GM23338 (cell line): ENCODE measurements at regions not wholly inside any gene's neighbourhood (a gene's known extent, or its start where the extent isn't known, plus 50 kb on each side); places are given as distances from the start of the nearest gene placed in this dataset.

Source experiments
- ATAC-seq: fragments of 200-7000 bp; cut with Tn5 transposase; 3 replicates; pipeline ENCODE4 v1.9.1; 2020
- DNase-seq: peaks from one replicate; pipeline ENCODE4 v3.0.0-alpha.2; 2015; ENCODE audit warnings: low spot score
- H2AFZ ChIP-seq: fragments of 200-600 bp; sonication (generic); 2 replicates; pipeline ENCODE4 v1.8.0; 2016; ENCODE audit warnings: antibody characterized with exemption, mild to moderate bottlenecking, moderate library complexity
- H3F3A ChIP-seq: fragments of 200-600 bp; sonication (generic); replicated peaks from 2 replicates; pipeline ENCODE4 v1.8.0; 2017; ENCODE audit warnings: antibody characterized with exemption, mixed run types, low read depth
- H3K27ac ChIP-seq: fragments of 200-600 bp; sonication (generic); 2 replicates; pipeline ENCODE4 v1.6.1; 2016; ENCODE audit warnings: low read depth
- H3K27me3 ChIP-seq: fragments of 200-600 bp; sonication (generic); 2 replicates; pipeline ENCODE4 v1.8.0; 2016; ENCODE audit warnings: mild to moderate bottlenecking, mixed run types, moderate library complexity; ENCODE audit not compliant: insufficient read depth
- H3K36me3 ChIP-seq: fragments of 200-600 bp; sonication (generic); 2 replicates; pipeline ENCODE4 v1.8.0; 2016; ENCODE audit warnings: mild to moderate bottlenecking; ENCODE audit not compliant: insufficient read depth
- H3K4me1 ChIP-seq: fragments of 200-600 bp; sonication (generic); 2 replicates; pipeline ENCODE4 v1.8.0; 2016; ENCODE audit warnings: mild to moderate bottlenecking, moderate library complexity; ENCODE audit not compliant: insufficient read depth
- H3K4me2 ChIP-seq: fragments of 200-600 bp; sonication (generic); 2 replicates; pipeline ENCODE4 v1.7.1; 2017; ENCODE audit warnings: mixed run types
- H3K4me3 ChIP-seq: fragments of 200-600 bp; sonication (generic); 2 replicates; pipeline ENCODE4 v1.6.1; 2016; ENCODE audit warnings: mixed run types
- H3K79me2 ChIP-seq: fragments of 200-600 bp; sonication (generic); replicated peaks from 2 replicates; pipeline ENCODE4 v1.8.0; 2017; ENCODE audit warnings: mild to moderate bottlenecking; ENCODE audit not compliant: insufficient read depth
- H3K9me2 ChIP-seq: fragments of 200-600 bp; sonication (generic); 2 replicates; pipeline ENCODE4 v1.8.0; 2017; ENCODE audit not compliant: insufficient read depth
- H4K20me1 ChIP-seq: fragments of 200-600 bp; sonication (generic); replicated peaks from 2 replicates; pipeline ENCODE4 v1.8.0; 2017; ENCODE audit warnings: mild to moderate bottlenecking; ENCODE audit not compliant: insufficient read depth
- H3K27ac Mint-ChIP-seq: 2 replicates; pipeline ENCODE4 v1.8.0; 2020; ENCODE audit warnings: inconsistent platforms, mild to moderate bottlenecking, moderate library complexity, mixed read lengths
- H3K27me3 Mint-ChIP-seq: 3 replicates; pipeline ENCODE4 v1.8.0; 2022; ENCODE audit warnings: low read depth, mild to moderate bottlenecking, moderate library complexity, mixed read lengths, inconsistent platforms; ENCODE audit not compliant: insufficient read depth, poor library complexity
- H3K36me3 Mint-ChIP-seq: 3 replicates; pipeline ENCODE4 v1.8.0; 2021; ENCODE audit warnings: low read depth, mild to moderate bottlenecking, inconsistent platforms, moderate library complexity, mixed read lengths
- H3K4me1 Mint-ChIP-seq: 3 replicates; pipeline ENCODE4 v1.8.0; 2020; ENCODE audit warnings: mild to moderate bottlenecking, inconsistent platforms, mixed read lengths
- H3K4me3 Mint-ChIP-seq: 3 replicates; pipeline ENCODE4 v1.8.0; 2021; ENCODE audit warnings: moderate library complexity, mild to moderate bottlenecking, inconsistent platforms, mixed read lengths
- H3K9me3 Mint-ChIP-seq: 3 replicates; pipeline ENCODE4 v1.8.0; 2020; ENCODE audit warnings: moderate library complexity, mild to moderate bottlenecking, inconsistent platforms, mixed read lengths
- EZH2phosphoT487 ChIP-seq: fragments of 200-600 bp; sonication (generic); IDR thresholded peaks from one replicate; pipeline ENCODE4 v1.8.1; 2018; ENCODE audit warnings: antibody characterized with exemption; ENCODE audit not compliant: unreplicated experiment
- REST ChIP-seq: IDR thresholded peaks from one replicate; pipeline ENCODE4 v1.6.1; 2018; ENCODE audit warnings: antibody characterized with exemption; ENCODE audit not compliant: unreplicated experiment
- ZNF114 ChIP-seq: fragments of 250-450 bp; sonication (Bioruptor Pico); IDR thresholded peaks from 2 replicates; pipeline ENCODE4 v1.5.0; 2020; ENCODE audit warnings: mild to moderate bottlenecking, moderate library complexity
- TF ChIP-seq, protein P1 (sequence below), 2 experiments: fragments of 200-600 bp in 1 of 2; sonication (generic) in 1 of 2; conservative IDR thresholded peaks; 2 replicates each; pipeline versions ENCODE4 v1.5.1 to v1.6.1; 2016 to 2017; ENCODE audit warnings: antibody characterized with exemption in 2 of 2, low read depth in 2 of 2, mild to moderate bottlenecking in 2 of 2, moderate library complexity in 1 of 2
- TF ChIP-seq, protein P2 (sequence below): fragments of 250-450 bp; sonication (Bioruptor Pico); IDR thresholded peaks from 2 replicates; pipeline ENCODE4 v1.5.0; 2020; ENCODE audit warnings: mild to moderate bottlenecking, moderate library complexity

DNA sequence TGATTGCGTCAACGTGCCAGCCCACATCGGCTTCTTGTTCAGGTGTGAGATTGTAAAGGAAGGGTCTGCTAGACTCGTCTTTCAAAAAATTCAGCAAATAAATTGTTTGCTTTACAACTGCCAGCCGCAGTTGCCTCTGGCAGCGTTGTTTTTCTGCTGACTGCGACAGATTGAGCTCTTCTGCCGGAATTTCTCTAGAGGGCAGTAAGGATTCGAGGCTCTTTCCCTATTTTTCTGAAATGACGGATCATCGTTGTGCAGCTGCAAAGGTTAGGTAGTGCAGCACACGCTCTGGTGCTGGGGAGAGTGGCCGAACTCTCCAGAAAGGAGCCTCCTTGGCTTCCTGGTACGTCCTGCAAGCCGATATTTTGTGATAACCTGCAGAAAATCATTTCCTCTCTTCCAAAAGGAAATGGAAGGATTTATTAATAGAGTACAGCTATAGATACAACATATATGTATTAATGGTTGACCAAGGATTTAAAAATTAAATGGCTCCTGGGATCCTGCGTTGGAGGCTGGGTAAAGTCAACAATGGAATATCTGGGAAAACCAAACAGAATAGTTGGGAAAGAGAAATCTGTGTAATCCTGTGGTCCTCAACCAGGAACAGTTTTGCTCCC is 121.9 kb upstream of the ZFP64 start:
- H3K36me3 ChIP-seq = no peaks in the 10 kb centered on the region
- peaks cover 34% of the 10 kb centered on the region for H3K4me1 Mint-ChIP-seq
- peak; percentile 79 for DNase-seq
- H3K4me3 ChIP-seq = no peak overlapping the region
- H3K27ac Mint-ChIP-seq = no peak overlapping the region
- peaks cover 14% of the 10 kb centered on the region for H3K27me3 ChIP-seq
- no peaks in the 10 kb centered on the region for H3K9me2 ChIP-seq
- H3K79me2 ChIP-seq = no peaks in the 10 kb centered on the region
- peak; percentile 83 for ATAC-seq
- H2AFZ ChIP-seq = peak overlapping the region; percentile 45; the same call in 1 of the 2 replicates
- no peak for TF ChIP-seq ZNF114 (CRISPR knock-in tag)
- TF ChIP-seq, protein P1, sequence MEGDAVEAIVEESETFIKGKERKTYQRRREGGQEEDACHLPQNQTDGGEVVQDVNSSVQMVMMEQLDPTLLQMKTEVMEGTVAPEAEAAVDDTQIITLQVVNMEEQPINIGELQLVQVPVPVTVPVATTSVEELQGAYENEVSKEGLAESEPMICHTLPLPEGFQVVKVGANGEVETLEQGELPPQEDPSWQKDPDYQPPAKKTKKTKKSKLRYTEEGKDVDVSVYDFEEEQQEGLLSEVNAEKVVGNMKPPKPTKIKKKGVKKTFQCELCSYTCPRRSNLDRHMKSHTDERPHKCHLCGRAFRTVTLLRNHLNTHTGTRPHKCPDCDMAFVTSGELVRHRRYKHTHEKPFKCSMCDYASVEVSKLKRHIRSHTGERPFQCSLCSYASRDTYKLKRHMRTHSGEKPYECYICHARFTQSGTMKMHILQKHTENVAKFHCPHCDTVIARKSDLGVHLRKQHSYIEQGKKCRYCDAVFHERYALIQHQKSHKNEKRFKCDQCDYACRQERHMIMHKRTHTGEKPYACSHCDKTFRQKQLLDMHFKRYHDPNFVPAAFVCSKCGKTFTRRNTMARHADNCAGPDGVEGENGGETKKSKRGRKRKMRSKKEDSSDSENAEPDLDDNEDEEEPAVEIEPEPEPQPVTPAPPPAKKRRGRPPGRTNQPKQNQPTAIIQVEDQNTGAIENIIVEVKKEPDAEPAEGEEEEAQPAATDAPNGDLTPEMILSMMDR (conservative IDR thresholded peaks at IDR 0.05; ENCODE audit: low read depth in 2 of 2) = peak; percentile 54 to 63
- no peaks in the 10 kb centered on the region for H4K20me1 ChIP-seq
- H3K27ac ChIP-seq = no peak overlapping the region
- no peak overlapping the region for H3K4me3 Mint-ChIP-seq
- no peaks in the 10 kb centered on the region for H3F3A ChIP-seq
- H3K36me3 Mint-ChIP-seq = no peaks in the 10 kb centered on the region
- H3K9me3 Mint-ChIP-seq = no peaks in the 10 kb centered on the region; the same call in 2 of the 3 replicates
- H3K4me1 ChIP-seq = peaks cover 33% of the 10 kb centered on the region
- H3K27me3 Mint-ChIP-seq = peaks cover 12% of the 10 kb centered on the region
- no peak overlapping the region for H3K4me2 ChIP-seq

GRCh38 chr20:52312132-52312729 is 120.7 kb upstream of the ZFP64 start:
- Histone ChIP-seq H3K27me3 (peaks cover 14% of the 10 kb centered on the region), H2AFZ (no peak overlapping the region), H3K4me3 (no peak overlapping the region), H3K27ac (no peak overlapping the region), H3K4me1 (peaks cover 33% of the 10 kb centered on the region), H3K36me3 (no peaks in the 10 kb centered on the region), H3K79me2 (no peaks in the 10 kb centered on the region), H3K4me2 (no peak overlapping the region), H4K20me1 (no peaks in the 10 kb centered on the region), H3F3A (no peaks in the 10 kb centered on the region), H3K9me2 (no peaks in the 10 kb centered on the region)
- Mint-ChIP-seq H3K4me3 (no peak overlapping the region), H3K36me3 (no peaks in the 10 kb centered on the region), H3K4me1 (peaks cover 37% of the 10 kb centered on the region), H3K27me3 (peaks cover 9% of the 10 kb centered on the region), H3K27ac (no peak overlapping the region), H3K9me3 (no peaks in the 10 kb centered on the region)
- ATAC-seq = peak; percentile 56
- peak; percentile 80 for DNase-seq
- no peak for TF ChIP-seq ZNF114 (CRISPR knock-in tag)
- TF ChIP-seq REST = no peak
- TF ChIP-seq EZH2phosphoT487 = no peak
- TF ChIP-seq, protein P1 (conservative IDR thresholded peaks at IDR 0.05; ENCODE audit: low read depth in 2 of 2) = peak; percentile 73 to 91
- TF ChIP-seq, protein P2, sequence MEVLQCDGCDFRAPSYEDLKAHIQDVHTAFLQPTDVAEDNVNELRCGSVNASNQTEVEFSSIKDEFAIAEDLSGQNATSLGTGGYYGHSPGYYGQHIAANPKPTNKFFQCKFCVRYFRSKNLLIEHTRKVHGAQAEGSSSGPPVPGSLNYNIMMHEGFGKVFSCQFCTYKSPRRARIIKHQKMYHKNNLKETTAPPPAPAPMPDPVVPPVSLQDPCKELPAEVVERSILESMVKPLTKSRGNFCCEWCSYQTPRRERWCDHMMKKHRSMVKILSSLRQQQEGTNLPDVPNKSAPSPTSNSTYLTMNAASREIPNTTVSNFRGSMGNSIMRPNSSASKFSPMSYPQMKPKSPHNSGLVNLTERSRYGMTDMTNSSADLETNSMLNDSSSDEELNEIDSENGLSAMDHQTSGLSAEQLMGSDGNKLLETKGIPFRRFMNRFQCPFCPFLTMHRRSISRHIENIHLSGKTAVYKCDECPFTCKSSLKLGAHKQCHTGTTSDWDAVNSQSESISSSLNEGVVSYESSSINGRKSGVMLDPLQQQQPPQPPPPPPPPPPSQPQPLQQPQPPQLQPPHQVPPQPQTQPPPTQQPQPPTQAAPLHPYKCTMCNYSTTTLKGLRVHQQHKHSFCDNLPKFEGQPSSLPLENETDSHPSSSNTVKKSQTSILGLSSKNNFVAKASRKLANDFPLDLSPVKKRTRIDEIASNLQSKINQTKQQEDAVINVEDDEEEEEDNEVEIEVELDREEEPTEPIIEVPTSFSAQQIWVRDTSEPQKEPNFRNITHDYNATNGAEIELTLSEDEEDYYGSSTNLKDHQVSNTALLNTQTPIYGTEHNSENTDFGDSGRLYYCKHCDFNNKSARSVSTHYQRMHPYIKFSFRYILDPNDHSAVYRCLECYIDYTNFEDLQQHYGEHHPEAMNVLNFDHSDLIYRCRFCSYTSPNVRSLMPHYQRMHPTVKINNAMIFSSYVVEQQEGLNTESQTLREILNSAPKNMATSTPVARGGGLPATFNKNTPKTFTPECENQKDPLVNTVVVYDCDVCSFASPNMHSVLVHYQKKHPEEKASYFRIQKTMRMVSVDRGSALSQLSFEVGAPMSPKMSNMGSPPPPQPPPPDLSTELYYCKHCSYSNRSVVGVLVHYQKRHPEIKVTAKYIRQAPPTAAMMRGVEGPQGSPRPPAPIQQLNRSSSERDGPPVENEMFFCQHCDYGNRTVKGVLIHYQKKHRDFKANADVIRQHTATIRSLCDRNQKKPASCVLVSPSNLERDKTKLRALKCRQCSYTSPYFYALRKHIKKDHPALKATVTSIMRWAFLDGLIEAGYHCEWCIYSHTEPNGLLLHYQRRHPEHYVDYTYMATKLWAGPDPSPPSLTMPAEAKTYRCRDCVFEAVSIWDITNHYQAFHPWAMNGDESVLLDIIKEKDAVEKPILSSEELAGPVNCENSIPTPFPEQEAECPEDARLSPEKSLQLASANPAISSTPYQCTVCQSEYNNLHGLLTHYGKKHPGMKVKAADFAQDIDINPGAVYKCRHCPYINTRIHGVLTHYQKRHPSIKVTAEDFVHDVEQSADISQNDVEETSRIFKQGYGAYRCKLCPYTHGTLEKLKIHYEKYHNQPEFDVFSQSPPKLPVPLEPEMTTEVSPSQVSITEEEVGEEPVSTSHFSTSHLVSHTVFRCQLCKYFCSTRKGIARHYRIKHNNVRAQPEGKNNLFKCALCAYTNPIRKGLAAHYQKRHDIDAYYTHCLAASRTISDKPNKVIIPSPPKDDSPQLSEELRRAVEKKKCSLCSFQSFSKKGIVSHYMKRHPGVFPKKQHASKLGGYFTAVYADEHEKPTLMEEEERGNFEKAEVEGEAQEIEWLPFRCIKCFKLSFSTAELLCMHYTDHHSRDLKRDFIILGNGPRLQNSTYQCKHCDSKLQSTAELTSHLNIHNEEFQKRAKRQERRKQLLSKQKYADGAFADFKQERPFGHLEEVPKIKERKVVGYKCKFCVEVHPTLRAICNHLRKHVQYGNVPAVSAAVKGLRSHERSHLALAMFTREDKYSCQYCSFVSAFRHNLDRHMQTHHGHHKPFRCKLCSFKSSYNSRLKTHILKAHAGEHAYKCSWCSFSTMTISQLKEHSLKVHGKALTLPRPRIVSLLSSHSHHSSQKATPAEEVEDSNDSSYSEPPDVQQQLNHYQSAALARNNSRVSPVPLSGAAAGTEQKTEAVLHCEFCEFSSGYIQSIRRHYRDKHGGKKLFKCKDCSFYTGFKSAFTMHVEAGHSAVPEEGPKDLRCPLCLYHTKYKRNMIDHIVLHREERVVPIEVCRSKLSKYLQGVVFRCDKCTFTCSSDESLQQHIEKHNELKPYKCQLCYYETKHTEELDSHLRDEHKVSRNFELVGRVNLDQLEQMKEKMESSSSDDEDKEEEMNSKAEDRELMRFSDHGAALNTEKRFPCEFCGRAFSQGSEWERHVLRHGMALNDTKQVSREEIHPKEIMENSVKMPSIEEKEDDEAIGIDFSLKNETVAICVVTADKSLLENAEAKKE = no peak
